Keratinocyte (primary cell): ENCODE measurements at regions not wholly inside any gene's neighbourhood (a gene's known extent, or its start where the extent isn't known, plus 50 kb on each side); places are given as distances from the start of the nearest gene placed in this dataset.

Experiments used
- DNase-seq: peaks from one replicate; pipeline ENCODE4 v3.0.0-alpha.2; 2011; ENCODE audit warnings: low read depth, missing footprints, low spot score
- FAIRE-seq: peaks from 2 replicates; lab custom pipeline; 2011; peaks lifted over from hg19 to GRCh38; lab: Jason Lieb, UNC
- H2AFZ ChIP-seq: 2 replicates; pipeline ENCODE4 v1.6.0; 2012; ENCODE audit warnings: low read length, control low read depth, inconsistent platforms; ENCODE audit not compliant: control insufficient read depth
- H3K27ac ChIP-seq: 2 replicates; pipeline ENCODE4 v1.5.1; 2011; ENCODE audit warnings: low read length; ENCODE audit not compliant: control insufficient read depth, insufficient read depth
- H3K27me3 ChIP-seq: 3 replicates; pipeline ENCODE4 v1.6.0; 2011; ENCODE audit warnings: low read length; ENCODE audit not compliant: control insufficient read depth, insufficient read depth; ENCODE audit errors: extremely low read depth
- H3K36me3 ChIP-seq, 2 experiments: 2 replicates in 1 of 2; 3 replicates in 1 of 2; pipeline ENCODE4 v1.5.1; 2011; ENCODE audit warnings: low read length in 2 of 2, mild to moderate bottlenecking in 1 of 2; ENCODE audit not compliant: control insufficient read depth in 2 of 2, insufficient read depth in 2 of 2; ENCODE audit errors: extremely low read depth in 1 of 2
- H3K4me1 ChIP-seq: 3 replicates; pipeline ENCODE4 v1.5.1; 2011; ENCODE audit warnings: low read length; ENCODE audit not compliant: control insufficient read depth, insufficient read depth; ENCODE audit errors: extremely low read depth
- H3K4me2 ChIP-seq: 3 replicates; pipeline ENCODE4 v1.6.0; 2011; ENCODE audit warnings: low read depth, low read length; ENCODE audit not compliant: control insufficient read depth, insufficient read depth; ENCODE audit errors: extremely low read depth
- H3K4me3 ChIP-seq, 3 experiments: fragments of 200-600 bp in 1 of 3; sonication (generic) in 1 of 3; 2 replicates in 2 of 3; 3 replicates in 1 of 3; pipeline ENCODE4 v1.5.1; 2011 to 2016; ENCODE audit warnings: low read length in 3 of 3, mild to moderate bottlenecking in 3 of 3, control low read depth in 2 of 3, inconsistent platforms in 1 of 3, low read depth in 1 of 3, mixed read lengths in 1 of 3, mixed run types in 1 of 3, moderate library complexity in 1 of 3; ENCODE audit not compliant: control insufficient read depth in 2 of 3, insufficient read depth in 2 of 3; ENCODE audit errors: extremely low read depth in 1 of 3
- H3K79me2 ChIP-seq: 2 replicates; pipeline ENCODE4 v1.6.0; 2012; ENCODE audit warnings: low read length; ENCODE audit not compliant: control insufficient read depth, insufficient read depth
- H3K9ac ChIP-seq: 3 replicates; pipeline ENCODE4 v1.6.0; 2011; ENCODE audit warnings: low read length; ENCODE audit not compliant: control insufficient read depth, insufficient read depth; ENCODE audit errors: extremely low read depth
- H3K9me1 ChIP-seq: 3 replicates; pipeline ENCODE4 v1.6.0; 2011; ENCODE audit warnings: low read length; ENCODE audit not compliant: control insufficient read depth, insufficient read depth; ENCODE audit errors: extremely low read depth
- H3K9me3 ChIP-seq: 2 replicates; pipeline ENCODE4 v1.5.1; 2012; ENCODE audit warnings: low read depth, low read length; ENCODE audit not compliant: control insufficient read depth
- H4K20me1 ChIP-seq: 3 replicates; pipeline ENCODE4 v1.6.0; 2011; ENCODE audit warnings: low read length; ENCODE audit not compliant: control insufficient read depth, insufficient read depth; ENCODE audit errors: extremely low read depth
- CTCF ChIP-seq, 3 experiments: IDR thresholded peaks in 1 of 3; conservative IDR thresholded peaks in 1 of 3; optimal IDR thresholded peaks in 1 of 3; 2 replicates in 2 of 3; 3 replicates in 1 of 3; pipeline versions ENCODE3 to v1.5.1; 2011; ENCODE audit warnings: low read length in 3 of 3, mild to moderate bottlenecking in 3 of 3, moderate library complexity in 2 of 3, control low read depth in 1 of 3, inconsistent platforms in 1 of 3; ENCODE audit not compliant: insufficient read depth in 2 of 3; ENCODE audit errors: extremely low read depth in 1 of 3
- EZH2 ChIP-seq: IDR thresholded peaks from one replicate; pipeline ENCODE4 v1.6.1; 2012; ENCODE audit warnings: inconsistent platforms, mild to moderate bottlenecking, low read length, moderate library complexity
- dilution Hi-C: fragments of 300-500 bp; cut with MboI; formaldehyde crosslinking; loops from one replicate; pipeline ENCODE4 v1.7.0; 2020; ENCODE audit warnings: low sequenced_read_pairs; ENCODE audit not compliant: extremely low pct_ligation_motif_present

DNA sequence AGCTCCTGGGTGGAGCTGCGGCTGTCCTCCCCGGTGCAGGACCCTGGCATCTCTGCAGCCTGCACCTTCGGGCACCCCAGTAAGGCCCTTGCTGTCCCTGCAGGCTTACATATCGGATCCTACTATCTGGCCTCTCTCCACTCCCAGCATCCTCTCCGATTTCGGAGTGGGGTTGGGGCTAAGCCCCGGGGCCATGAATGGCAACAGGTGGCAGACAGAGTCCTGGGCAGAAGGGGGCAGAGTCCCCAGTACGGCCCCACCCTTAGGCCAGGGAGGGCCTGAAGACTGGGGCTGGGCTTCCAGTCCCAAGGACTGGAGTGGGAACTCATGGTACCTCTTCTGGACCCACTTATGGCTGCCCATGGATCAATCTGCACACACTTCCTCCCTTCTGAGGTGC, 180.4 kb upstream of the MC4R start:
- Histone ChIP-seq H3K4me1 (no peaks in the 10 kb centered on the region), H3K9me1 (no peaks in the 10 kb centered on the region), H4K20me1 (no peaks in the 10 kb centered on the region), H3K4me2 (no peak overlapping the region), H3K9ac (no peak overlapping the region), H3K79me2 (no peaks in the 10 kb centered on the region), H2AFZ (no peak overlapping the region), H3K4me3 (no peak overlapping the region), H3K9me3 (no peaks in the 10 kb centered on the region), H3K27me3 (no peaks in the 10 kb centered on the region), H3K36me3 (no peaks in the 10 kb centered on the region), H3K27ac (no peak overlapping the region)
- dilution Hi-C loops: loop anchor here (25.0 kb wide), 1 partner anchor 566 kb away; no protein-coding TSS in a partner anchor
- FAIRE-seq (no peak), DNase-seq (no peak)
- TF ChIP-seq EZH2 (no peak), CTCF (optimal IDR thresholded peaks at IDR 0.05 in 1 of 3, IDR thresholded peaks at IDR 0.05 in 1 of 3, conservative IDR thresholded peaks at IDR 0.05 in 1 of 3; ENCODE audit: extremely low read depth in 1 of 3, insufficient read depth in 2 of 3, low read length in 3 of 3) (no peak)

DNA sequence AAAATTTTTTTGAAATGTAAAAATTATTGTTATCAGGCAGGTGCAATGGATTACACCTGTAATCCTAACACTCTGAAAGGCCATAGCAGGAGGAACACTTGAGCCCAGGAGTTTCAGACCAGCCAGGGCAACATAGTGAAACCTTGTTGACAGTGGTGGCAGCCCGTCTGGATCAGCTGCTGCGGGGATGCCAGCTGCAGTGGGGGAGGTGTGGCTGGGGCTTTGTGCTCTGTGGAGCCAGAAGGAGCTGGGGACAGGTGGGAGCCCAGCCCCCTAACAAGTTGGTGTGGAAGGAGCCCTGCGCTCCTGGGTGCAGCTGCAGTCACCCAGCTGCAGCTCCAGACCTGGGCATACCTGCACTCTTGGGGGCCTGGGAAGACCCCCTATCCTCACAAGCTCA, 182.4 kb upstream of the MC4R start:
- DNase-seq: no peak
- Histone ChIP-seq H3K9me3 (no peaks in the 10 kb centered on the region), H3K4me3 (no peak overlapping the region), H4K20me1 (no peaks in the 10 kb centered on the region), H3K27ac (no peak overlapping the region), H3K9ac (no peak overlapping the region), H3K27me3 (no peaks in the 10 kb centered on the region), H3K4me1 (no peaks in the 10 kb centered on the region), H2AFZ (no peak overlapping the region), H3K36me3 (no peaks in the 10 kb centered on the region), H3K9me1 (no peaks in the 10 kb centered on the region), H3K79me2 (no peaks in the 10 kb centered on the region), H3K4me2 (no peak overlapping the region)
- no peak for FAIRE-seq
- TF ChIP-seq CTCF (optimal IDR thresholded peaks at IDR 0.05 in 1 of 3, IDR thresholded peaks at IDR 0.05 in 1 of 3, conservative IDR thresholded peaks at IDR 0.05 in 1 of 3; ENCODE audit: extremely low read depth in 1 of 3, insufficient read depth in 2 of 3, low read length in 3 of 3) (no peak), EZH2 (no peak)
- dilution Hi-C loops: loop anchor here (25.0 kb wide), 1 partner anchor 568 kb away; no protein-coding TSS in a partner anchor
